NCI-H2171 treated with DMSO at 0.1 percent for 48 hours (cell line): ENCODE measurements at regions not wholly inside any gene's neighbourhood (a gene's known extent, or its start where the extent isn't known, plus 50 kb on each side); places are given as distances from the start of the nearest gene placed in this dataset.
"Not testable (repeated sequence)": the region's sequence is repeated elsewhere in the genome, so short reads cannot be mapped to it uniquely, and the experiment has no call there.

Source experiments
- DNase-seq: peaks from one replicate; lab custom pipeline; 2025; lab: John Stamatoyannopoulos, UW

GRCh38 chr6:6946206-6947155 lies 161.3 kb upstream of the RREB1 start:
- DNase-seq, result no peak

- no peak for DNase-seq
These were observed 157.2 kb upstream of the RREB1 start for GRCh38 chr6:6950373-6951145.

GRCh38 chr6:6951355-6951754 lies 156.4 kb upstream of the RREB1 start:
- no peak for DNase-seq

- DNase-seq, result no peak
These were observed 155.3 kb upstream of the RREB1 start for GRCh38 chr6:6952484-6952883.

- DNase-seq, result not testable (repeated sequence)
These were observed 154.8 kb upstream of the RREB1 start for GRCh38 chr6:6952927-6953326.

GRCh38 chr6:6960571-6961251 lies 147.1 kb upstream of the RREB1 start:
- no peak for DNase-seq

- no peak for DNase-seq
These were observed 145.7 kb upstream of the RREB1 start for GRCh38 chr6:6962086-6962485.

GRCh38 chr6:6962699-6963098 lies 145.1 kb upstream of the RREB1 start:
- no peak for DNase-seq

GRCh38 chr6:6963390-6963789 lies 144.4 kb upstream of the RREB1 start:
- not testable (repeated sequence) for DNase-seq

GRCh38 chr6:6964675-6965074 lies 143.1 kb upstream of the RREB1 start:
- no peak for DNase-seq

- DNase-seq, result no peak
These were observed 141.6 kb upstream of the RREB1 start for GRCh38 chr6:6966127-6966526.

- DNase-seq, result no peak
These were observed 141.2 kb upstream of the RREB1 start for GRCh38 chr6:6966569-6966968.

GRCh38 chr6:6968357-6968730 lies 139.4 kb upstream of the RREB1 start:
- DNase-seq, result no peak

- DNase-seq, result no peak
These were observed 138.8 kb upstream of the RREB1 start for GRCh38 chr6:6968731-6969552.

- DNase-seq, result peak; percentile 38
These were observed 138.0 kb upstream of the RREB1 start for GRCh38 chr6:6969761-6970223.

GRCh38 chr6:6970851-6971250 lies 136.9 kb upstream of the RREB1 start:
- DNase-seq, result no peak

GRCh38 chr6:6971369-6971768 lies 136.4 kb upstream of the RREB1 start:
- DNase-seq, result no peak

GRCh38 chr6:6972456-6972855 lies 135.3 kb upstream of the RREB1 start:
- no peak for DNase-seq

- DNase-seq, result no peak
These were observed 134.0 kb upstream of the RREB1 start for GRCh38 chr6:6973721-6974120.

GRCh38 chr6:6975459-6976111 lies 132.2 kb upstream of the RREB1 start:
- DNase-seq, result no peak

GRCh38 chr6:6976193-6976592 lies 131.6 kb upstream of the RREB1 start:
- no peak for DNase-seq
